H1 (cell line): ENCODE measurements at regions not wholly inside any gene's neighbourhood (a gene's known extent, or its start where the extent isn't known, plus 50 kb on each side); places are given as distances from the start of the nearest gene placed in this dataset.

Experiments
- TEAD4 ChIP-seq: IDR thresholded peaks from 2 replicates; pipeline ENCODE4 v1.6.1; 2012; ENCODE audit warnings: low read depth, low read length, inconsistent platforms, mixed read lengths

GRCh38 chr3:195015021-195015420 lies 255.9 kb downstream of the XXYLT1 start (continued):
- TF ChIP-seq TEAD4 = no peak
